ENCODE measurements at regions not wholly inside any gene's neighbourhood (a gene's known extent, or its start where the extent isn't known, plus 50 kb on each side); places are given as distances from the start of the nearest gene placed in this dataset.

DNA sequence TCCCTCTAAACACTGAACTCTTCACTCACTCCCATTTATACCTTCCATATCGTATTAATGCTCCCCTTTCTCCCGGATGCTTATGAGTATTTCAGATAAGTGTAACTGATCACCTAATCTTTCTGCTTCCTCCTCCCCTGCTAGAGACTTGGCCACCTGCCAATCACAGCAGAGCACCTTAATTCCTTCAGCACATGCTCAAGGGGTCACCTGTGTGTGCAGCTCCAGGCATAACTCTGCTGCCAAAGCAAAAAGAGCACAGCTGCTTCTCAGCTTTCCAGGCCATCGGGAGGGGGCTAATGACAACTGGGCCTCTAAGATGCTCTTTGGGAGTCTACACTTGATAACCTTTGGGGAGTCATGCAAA lies 106.9 kb upstream of the DYRK2 start:
- Histone ChIP-seq H3K36me3 (ENCODE audit: control insufficient read depth in 2 of 2, extremely low read depth in 1 of 2, insufficient read depth in 2 of 2, low read length in 2 of 2) (no peaks in the 10 kb centered on the region), H3K9me3 (replicated peaks; ENCODE audit: control insufficient read depth, insufficient read depth, low read length) (no peaks in the 10 kb centered on the region), H3K9me1 (replicated peaks; ENCODE audit: control insufficient read depth, extremely low read depth, insufficient read depth, low read length) (no peaks in the 10 kb centered on the region), H3K9ac (replicated peaks; ENCODE audit: extremely low read depth, insufficient read depth, low read length) (no peak overlapping the region), H3K27me3 (ENCODE audit: control insufficient read depth in 2 of 2, insufficient read depth in 2 of 2, low read length in 2 of 2) (no peaks in the 10 kb centered on the region), H3K79me2 (ENCODE audit: control insufficient read depth, insufficient read depth, low read length) (no peaks in the 10 kb centered on the region), H3K4me3 (replicated peaks in 1 of 3; ENCODE audit: insufficient read depth in 1 of 3, low read depth in 1 of 3, low read length in 3 of 3) (no peak overlapping the region), H3K4me1 (ENCODE audit: control insufficient read depth, extremely low read depth, insufficient read depth, low read length) (no peaks in the 10 kb centered on the region), H3K4me2 (ENCODE audit: insufficient read depth, low read length) (no peak overlapping the region), H2AFZ (ENCODE audit: low read depth, low read length) (no peak overlapping the region), H4K20me1 (replicated peaks; ENCODE audit: control insufficient read depth, extremely low read depth, insufficient read depth, low read length) (no peaks in the 10 kb centered on the region), H3K27ac (ENCODE audit: insufficient read depth, low read depth, low read length) (no peak overlapping the region)
- DNase-seq (ENCODE audit: low read depth, low spot score) (no peak), FAIRE-seq (no peak)
- dilution Hi-C loops (cut with MboI; ENCODE audit: extremely low pct_ligation_motif_present, low sequenced_read_pairs) (no loop called here), intact Hi-C loops (cut with micrococcal nuclease) (no loop called here)
- BruUV-seq (replicated peaks): no TSS peak
- TF ChIP-seq JUN (IDR thresholded peaks at IDR 0.05; ENCODE audit: borderline replicate concordance, insufficient read depth, insufficient read length, low read depth): no peak
- TF ChIP-seq, protein P1, sequence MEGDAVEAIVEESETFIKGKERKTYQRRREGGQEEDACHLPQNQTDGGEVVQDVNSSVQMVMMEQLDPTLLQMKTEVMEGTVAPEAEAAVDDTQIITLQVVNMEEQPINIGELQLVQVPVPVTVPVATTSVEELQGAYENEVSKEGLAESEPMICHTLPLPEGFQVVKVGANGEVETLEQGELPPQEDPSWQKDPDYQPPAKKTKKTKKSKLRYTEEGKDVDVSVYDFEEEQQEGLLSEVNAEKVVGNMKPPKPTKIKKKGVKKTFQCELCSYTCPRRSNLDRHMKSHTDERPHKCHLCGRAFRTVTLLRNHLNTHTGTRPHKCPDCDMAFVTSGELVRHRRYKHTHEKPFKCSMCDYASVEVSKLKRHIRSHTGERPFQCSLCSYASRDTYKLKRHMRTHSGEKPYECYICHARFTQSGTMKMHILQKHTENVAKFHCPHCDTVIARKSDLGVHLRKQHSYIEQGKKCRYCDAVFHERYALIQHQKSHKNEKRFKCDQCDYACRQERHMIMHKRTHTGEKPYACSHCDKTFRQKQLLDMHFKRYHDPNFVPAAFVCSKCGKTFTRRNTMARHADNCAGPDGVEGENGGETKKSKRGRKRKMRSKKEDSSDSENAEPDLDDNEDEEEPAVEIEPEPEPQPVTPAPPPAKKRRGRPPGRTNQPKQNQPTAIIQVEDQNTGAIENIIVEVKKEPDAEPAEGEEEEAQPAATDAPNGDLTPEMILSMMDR (IDR thresholded peaks at IDR 0.05; ENCODE audit: extremely low read depth in 1 of 2, insufficient read depth in 1 of 2, low read depth in 1 of 2, low read length in 2 of 2): no peak
- TF ChIP-seq, protein P2, sequence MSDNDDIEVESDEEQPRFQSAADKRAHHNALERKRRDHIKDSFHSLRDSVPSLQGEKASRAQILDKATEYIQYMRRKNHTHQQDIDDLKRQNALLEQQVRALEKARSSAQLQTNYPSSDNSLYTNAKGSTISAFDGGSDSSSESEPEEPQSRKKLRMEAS (IDR thresholded peaks at IDR 0.05; ENCODE audit: insufficient read depth, insufficient read length): no peak
- ChIA-PET CTCF (no interaction called here), POLR2A (no interaction called here)

- FAIRE-seq: no peak
- no TSS peak for BruUV-seq (replicated peaks)
- no peak overlapping the region for H2AFZ ChIP-seq (ENCODE audit: low read depth, low read length)
- DNase-seq (ENCODE audit: low read depth, low spot score): no peak
- H3K4me2 ChIP-seq (ENCODE audit: insufficient read depth, low read length): no peak overlapping the region
- TF ChIP-seq, protein P2 (IDR thresholded peaks at IDR 0.05; ENCODE audit: insufficient read depth, insufficient read length): no peak
- TF ChIP-seq GATA2 (IDR thresholded peaks at IDR 0.05; ENCODE audit: insufficient read depth, insufficient read length, low read depth, low read length): no peak
- no peak for TF ChIP-seq POLR2AphosphoS5 (IDR thresholded peaks at IDR 0.05; ENCODE audit: insufficient read depth, low read depth, low read length)
- no peak for TF ChIP-seq JUN (IDR thresholded peaks at IDR 0.05; ENCODE audit: borderline replicate concordance, insufficient read depth, insufficient read length, low read depth)
- no peak for TF ChIP-seq EZH2 (IDR thresholded peaks at IDR 0.05; ENCODE audit: borderline replicate concordance, low read depth, low read length, severe bottlenecking)
- no peak for TF ChIP-seq POLR2A (IDR thresholded peaks at IDR 0.05; ENCODE audit: low read depth, low read length)
- no peak for TF ChIP-seq MYC (IDR thresholded peaks at IDR 0.05; ENCODE audit: low read depth, low read length)
- TF ChIP-seq, protein P1 (IDR thresholded peaks at IDR 0.05; ENCODE audit: extremely low read depth in 1 of 2, insufficient read depth in 1 of 2, low read depth in 1 of 2, low read length in 2 of 2): no peak
- no peaks in the 10 kb centered on the region for H3K27me3 ChIP-seq (ENCODE audit: control insufficient read depth in 2 of 2, insufficient read depth in 2 of 2, low read length in 2 of 2)
- no peak overlapping the region for H3K9ac ChIP-seq (replicated peaks; ENCODE audit: extremely low read depth, insufficient read depth, low read length)
- no peak overlapping the region for H3K4me3 ChIP-seq (replicated peaks in 1 of 3; ENCODE audit: insufficient read depth in 1 of 3, low read depth in 1 of 3, low read length in 3 of 3)
- ChIA-PET POLR2A (no interaction called here), CTCF (no interaction called here)
- dilution Hi-C loops (cut with MboI; ENCODE audit: extremely low pct_ligation_motif_present, low sequenced_read_pairs) (no loop called here), intact Hi-C loops (cut with micrococcal nuclease) (no loop called here)
- H3K9me1 ChIP-seq (replicated peaks; ENCODE audit: control insufficient read depth, extremely low read depth, insufficient read depth, low read length): no peaks in the 10 kb centered on the region
- H4K20me1 ChIP-seq (replicated peaks; ENCODE audit: control insufficient read depth, extremely low read depth, insufficient read depth, low read length): no peaks in the 10 kb centered on the region
- no peaks in the 10 kb centered on the region for H3K9me3 ChIP-seq (replicated peaks; ENCODE audit: control insufficient read depth, insufficient read depth, low read length)
- H3K79me2 ChIP-seq (ENCODE audit: control insufficient read depth, insufficient read depth, low read length): no peaks in the 10 kb centered on the region
- no peak overlapping the region for H3K27ac ChIP-seq (ENCODE audit: insufficient read depth, low read depth, low read length)
- H3K4me1 ChIP-seq (ENCODE audit: control insufficient read depth, extremely low read depth, insufficient read depth, low read length): no peaks in the 10 kb centered on the region
- no peaks in the 10 kb centered on the region for H3K36me3 ChIP-seq (ENCODE audit: control insufficient read depth in 2 of 2, extremely low read depth in 1 of 2, insufficient read depth in 2 of 2, low read length in 2 of 2)
These were observed 105.3 kb upstream of the DYRK2 start for GRCh38 chr12:67543021-67543770.
